GM12872 (cell line): ENCODE measurements at regions not wholly inside any gene's neighbourhood (a gene's known extent, or its start where the extent isn't known, plus 50 kb on each side); places are given as distances from the start of the nearest gene placed in this dataset.

Experiments used
- TF ChIP-seq, protein P1 (sequence below): IDR thresholded peaks from 3 replicates; pipeline ENCODE4 v1.5.1; 2011; ENCODE audit warnings: low read depth, mild to moderate bottlenecking, low read length, moderate library complexity; ENCODE audit not compliant: insufficient read depth

GRCh38 chr3:22581007-22581406 is 622.1 kb upstream of the UBE2E2 start:
- TF ChIP-seq, protein P1, sequence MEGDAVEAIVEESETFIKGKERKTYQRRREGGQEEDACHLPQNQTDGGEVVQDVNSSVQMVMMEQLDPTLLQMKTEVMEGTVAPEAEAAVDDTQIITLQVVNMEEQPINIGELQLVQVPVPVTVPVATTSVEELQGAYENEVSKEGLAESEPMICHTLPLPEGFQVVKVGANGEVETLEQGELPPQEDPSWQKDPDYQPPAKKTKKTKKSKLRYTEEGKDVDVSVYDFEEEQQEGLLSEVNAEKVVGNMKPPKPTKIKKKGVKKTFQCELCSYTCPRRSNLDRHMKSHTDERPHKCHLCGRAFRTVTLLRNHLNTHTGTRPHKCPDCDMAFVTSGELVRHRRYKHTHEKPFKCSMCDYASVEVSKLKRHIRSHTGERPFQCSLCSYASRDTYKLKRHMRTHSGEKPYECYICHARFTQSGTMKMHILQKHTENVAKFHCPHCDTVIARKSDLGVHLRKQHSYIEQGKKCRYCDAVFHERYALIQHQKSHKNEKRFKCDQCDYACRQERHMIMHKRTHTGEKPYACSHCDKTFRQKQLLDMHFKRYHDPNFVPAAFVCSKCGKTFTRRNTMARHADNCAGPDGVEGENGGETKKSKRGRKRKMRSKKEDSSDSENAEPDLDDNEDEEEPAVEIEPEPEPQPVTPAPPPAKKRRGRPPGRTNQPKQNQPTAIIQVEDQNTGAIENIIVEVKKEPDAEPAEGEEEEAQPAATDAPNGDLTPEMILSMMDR = no peak

GRCh38 chr3:22582266-22582665 is 620.9 kb upstream of the UBE2E2 start:
- TF ChIP-seq, protein P1 = no peak

DNA sequence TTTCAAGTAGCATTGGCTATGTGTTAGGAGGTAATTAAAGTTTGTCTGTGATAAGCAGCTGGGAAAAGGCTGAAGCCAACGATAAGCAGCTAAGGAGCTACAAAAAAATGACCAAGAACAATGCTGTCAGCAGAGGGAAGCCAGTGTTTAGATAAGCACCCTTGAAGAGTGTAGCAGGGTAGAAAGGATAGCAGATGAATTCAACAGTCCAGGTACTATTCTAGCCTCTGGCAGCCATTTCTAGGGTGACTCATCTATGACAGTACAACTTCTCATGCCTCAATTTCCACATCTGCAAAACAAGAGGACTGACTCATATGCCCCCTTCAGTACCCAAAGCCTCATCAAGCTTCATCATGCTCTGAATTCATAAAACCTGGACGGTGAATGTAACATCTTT is 617.6 kb upstream of the UBE2E2 start:
- TF ChIP-seq, protein P1 = no peak

DNA sequence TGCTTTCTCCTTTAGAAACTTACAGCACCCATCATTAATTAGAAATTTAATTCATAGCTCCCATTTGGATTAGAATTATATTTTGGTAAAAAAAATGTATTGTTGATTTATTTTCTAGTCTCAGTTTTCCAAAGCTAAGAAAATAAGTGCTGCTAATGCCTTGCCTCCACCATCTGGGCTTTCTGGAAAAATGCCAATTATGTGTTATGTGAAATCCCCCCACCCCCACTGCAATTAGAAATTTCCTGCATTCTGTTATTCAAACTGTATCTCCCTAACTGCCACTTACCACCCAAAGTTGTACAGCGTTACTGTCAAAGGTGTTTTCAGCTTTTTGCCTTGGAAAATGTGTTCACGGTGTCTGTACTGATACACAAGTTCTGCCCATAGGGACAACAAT is 617.2 kb upstream of the UBE2E2 start:
- TF ChIP-seq, protein P1 = no peak

GRCh38 chr3:22587446-22587845 is 615.7 kb upstream of the UBE2E2 start:
- TF ChIP-seq, protein P1 = no peak

GRCh38 chr3:22593638-22594037 is 609.5 kb upstream of the UBE2E2 start:
- TF ChIP-seq, protein P1 = no peak

DNA sequence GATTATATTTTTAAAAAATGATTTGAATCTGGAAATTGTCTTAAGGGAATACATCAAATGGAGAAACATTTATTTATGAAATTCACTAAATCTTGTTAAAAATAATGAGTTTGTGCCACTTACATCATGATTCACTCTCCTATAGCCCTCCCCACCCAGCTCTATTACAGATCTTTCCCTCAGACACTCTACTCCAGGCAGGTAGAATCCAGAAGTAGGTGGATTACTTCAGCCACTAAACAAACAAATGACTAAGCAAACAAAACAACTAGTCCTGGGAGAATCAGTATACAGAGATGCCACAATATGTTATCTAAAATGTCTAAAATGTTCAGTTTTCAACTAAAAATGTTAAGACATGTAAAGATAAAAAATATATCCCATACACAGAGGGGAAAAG is 608.1 kb upstream of the UBE2E2 start:
- TF ChIP-seq, protein P1 = no peak

DNA sequence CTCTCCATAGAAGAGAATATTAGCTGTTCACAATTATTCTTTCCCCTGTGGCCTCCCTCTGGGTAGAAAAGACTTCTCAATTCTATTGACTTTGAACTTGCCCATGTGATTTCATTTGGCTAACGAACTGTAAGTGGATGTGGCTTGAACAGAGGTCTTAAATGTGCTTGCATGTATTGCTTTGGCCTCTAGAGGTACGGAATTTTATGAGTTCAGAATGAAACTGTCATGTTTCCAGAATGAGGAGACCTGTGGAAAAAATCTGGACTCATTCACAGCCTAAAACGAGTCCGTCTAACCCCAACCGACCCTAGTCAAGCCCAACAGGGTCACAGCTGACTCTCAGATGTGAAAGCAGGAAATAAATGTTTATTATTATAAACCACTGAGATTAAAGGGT is 596.7 kb upstream of the UBE2E2 start:
- TF ChIP-seq, protein P1 = no peak
